HG03457 (cell line): ENCODE measurements at regions not wholly inside any gene's neighbourhood (a gene's known extent, or its start where the extent isn't known, plus 50 kb on each side); places are given as distances from the start of the nearest gene placed in this dataset.
"Not testable (repeated sequence)": the region's sequence is repeated elsewhere in the genome, so short reads cannot be mapped to it uniquely, and the experiment has no call there.

Experiments used
- ATAC-seq: cut with Tn5 transposase; IDR thresholded peaks from one replicate; pipeline ENCODE4 v1.9.1; 2021; ENCODE audit warnings: moderate number of reproducible peaks; ENCODE audit not compliant: unreplicated experiment

DNA sequence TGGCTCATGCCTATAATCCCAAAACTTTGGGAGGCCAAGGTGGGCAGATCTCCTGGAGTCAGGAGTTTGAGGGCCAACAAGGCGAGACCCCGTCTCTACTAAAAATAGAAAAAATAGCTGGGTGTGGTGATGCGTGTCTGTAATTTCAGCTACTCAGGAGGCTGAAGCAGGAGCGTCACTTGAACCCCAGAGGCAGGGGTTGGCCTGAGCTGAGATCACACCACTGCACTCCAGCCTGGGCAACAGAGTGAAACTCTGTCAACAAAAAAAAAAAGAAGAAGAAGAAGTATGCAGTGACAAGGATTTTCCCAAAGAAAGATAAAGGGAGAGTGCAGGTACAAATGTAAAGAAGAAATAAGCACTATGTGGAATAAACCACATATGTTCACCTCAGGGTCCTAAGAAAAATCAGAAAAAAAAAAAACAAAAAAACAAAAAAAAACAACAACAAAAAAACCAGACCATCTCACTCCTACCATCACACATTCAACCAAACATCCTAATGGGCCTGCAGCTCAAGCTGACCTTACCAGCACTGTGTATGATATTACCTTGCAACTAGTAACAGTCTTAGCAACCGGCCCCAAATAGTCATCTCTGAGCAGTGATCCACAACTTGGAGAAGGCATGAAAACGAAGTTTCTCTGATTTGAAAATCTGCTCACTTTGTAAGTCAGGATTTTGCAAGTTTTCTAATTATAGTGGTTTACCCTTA is 296.7 kb upstream of the PROK2 start:
- no peak for ATAC-seq

GRCh38 chr3:72080800-72081199 is 295.9 kb upstream of the PROK2 start:
- no peak for ATAC-seq

DNA sequence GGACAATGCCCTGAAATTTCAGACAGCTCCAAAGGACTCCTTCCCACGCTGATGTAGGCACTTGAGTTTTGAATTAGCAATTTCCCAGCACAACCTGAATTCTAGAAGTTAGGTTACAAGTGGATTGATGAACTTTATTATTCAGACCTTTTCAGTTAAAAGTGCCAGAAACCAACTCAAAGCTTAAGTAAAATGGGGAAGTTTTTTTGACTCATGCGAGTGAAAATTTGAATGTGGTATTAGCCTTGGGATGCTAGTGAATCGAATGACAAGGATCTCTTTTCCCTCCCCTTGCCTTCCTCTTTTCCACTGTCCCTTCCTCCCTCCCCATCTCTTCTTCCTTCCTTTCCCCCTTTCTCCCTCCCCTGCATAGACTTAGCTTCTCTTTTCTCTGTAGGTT is 295.1 kb upstream of the PROK2 start:
- no peak for ATAC-seq

GRCh38 chr3:72079369-72079872 is 294.5 kb upstream of the PROK2 start:
- no peak for ATAC-seq

- ATAC-seq: no peak
These were observed 293.9 kb upstream of the PROK2 start for GRCh38 chr3:72078676-72079368.

GRCh38 chr3:72077473-72078259 is 292.7 kb upstream of the PROK2 start:
- ATAC-seq: peak; percentile 36

DNA sequence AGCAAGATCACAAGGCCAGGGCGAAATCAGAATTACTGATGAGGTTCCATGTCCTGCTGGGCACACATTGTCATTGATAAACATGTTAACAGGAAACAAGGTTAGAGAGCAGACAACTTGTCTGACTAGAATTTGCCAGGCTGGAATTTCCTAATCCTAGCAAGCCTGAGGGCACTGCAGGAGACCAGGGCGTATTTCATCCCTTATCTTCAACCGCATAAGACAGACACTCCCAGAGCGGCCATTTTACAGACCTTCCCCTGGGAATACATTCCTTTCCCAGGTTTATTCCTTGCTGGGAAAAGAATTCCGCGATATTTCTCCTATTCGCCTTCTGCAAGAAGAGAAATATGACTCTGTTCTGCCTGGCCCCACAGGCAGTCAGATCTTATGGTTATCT is 290.9 kb upstream of the PROK2 start:
- not testable (repeated sequence) for ATAC-seq

- ATAC-seq: no peak
These were observed 286.7 kb upstream of the PROK2 start for GRCh38 chr3:72071624-72072023.

GRCh38 chr3:72070005-72070404 is 285.1 kb upstream of the PROK2 start:
- no peak for ATAC-seq

DNA sequence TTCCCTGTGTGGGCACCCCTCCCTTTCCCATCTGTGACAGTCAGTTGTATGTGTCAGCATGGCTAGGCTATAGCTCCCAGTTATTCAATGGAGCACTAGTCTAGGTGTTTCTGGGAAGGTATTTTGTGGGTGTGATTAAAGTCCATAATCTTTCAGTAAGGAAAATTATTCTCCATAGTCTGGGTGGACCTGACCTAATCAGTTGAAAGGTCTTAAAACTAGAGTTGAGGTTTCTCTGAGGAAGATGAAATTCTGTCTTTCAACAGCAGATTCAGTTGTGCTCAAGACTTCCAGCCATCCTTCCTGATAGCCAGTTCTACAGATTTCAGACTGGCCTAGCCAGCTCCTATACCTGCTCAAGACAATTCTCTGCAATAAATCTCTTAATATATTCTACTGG is 284.6 kb upstream of the PROK2 start:
- ATAC-seq: no peak

GRCh38 chr3:72068621-72069020 is 283.7 kb upstream of the PROK2 start:
- no peak for ATAC-seq

GRCh38 chr3:72067721-72068120 is 282.8 kb upstream of the PROK2 start:
- ATAC-seq: no peak

DNA sequence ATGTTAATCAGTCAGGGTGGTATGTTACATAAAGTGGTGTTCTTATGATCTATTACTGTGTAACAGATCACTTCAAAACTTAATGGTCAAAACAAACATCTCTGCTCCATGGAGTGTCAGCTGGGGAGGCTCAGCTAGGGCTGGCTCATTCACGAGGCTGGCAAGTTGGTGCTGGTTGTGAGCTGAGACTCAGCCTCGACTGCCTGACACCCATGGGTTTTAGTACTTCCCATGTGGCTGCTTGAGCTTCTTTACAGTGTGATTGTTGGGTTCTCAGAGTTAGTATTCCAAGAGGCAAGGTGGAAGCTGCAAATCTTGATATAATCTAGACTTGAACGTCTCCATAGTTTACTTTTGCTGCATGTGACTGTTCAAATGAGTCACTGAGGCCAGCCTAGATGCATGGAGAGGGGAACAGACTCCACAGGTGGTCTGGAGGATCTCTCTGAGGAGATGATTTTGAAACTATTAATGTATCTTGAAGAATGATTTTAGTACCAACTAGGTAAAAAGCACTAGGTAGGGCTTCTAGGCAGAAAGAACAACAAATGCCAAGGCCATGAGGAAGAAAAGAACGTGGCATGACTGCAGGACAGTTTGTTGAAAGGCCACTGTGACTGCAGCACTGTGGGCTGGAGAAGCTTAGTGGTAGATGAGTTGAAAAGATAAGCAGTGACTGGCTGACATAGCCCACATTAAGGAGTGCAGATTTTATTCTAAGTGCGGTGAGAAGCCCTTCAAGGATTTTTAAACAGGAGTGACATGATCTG is 281.1 kb upstream of the PROK2 start:
- ATAC-seq: no peak

GRCh38 chr3:72065236-72065635 is 280.3 kb upstream of the PROK2 start:
- ATAC-seq: no peak

GRCh38 chr3:72064727-72065126 is 279.8 kb upstream of the PROK2 start:
- not testable (repeated sequence) for ATAC-seq

GRCh38 chr3:72062017-72062416 is 277.1 kb upstream of the PROK2 start:
- ATAC-seq: no peak

GRCh38 chr3:72060447-72061034 is 275.6 kb upstream of the PROK2 start:
- no peak for ATAC-seq

DNA sequence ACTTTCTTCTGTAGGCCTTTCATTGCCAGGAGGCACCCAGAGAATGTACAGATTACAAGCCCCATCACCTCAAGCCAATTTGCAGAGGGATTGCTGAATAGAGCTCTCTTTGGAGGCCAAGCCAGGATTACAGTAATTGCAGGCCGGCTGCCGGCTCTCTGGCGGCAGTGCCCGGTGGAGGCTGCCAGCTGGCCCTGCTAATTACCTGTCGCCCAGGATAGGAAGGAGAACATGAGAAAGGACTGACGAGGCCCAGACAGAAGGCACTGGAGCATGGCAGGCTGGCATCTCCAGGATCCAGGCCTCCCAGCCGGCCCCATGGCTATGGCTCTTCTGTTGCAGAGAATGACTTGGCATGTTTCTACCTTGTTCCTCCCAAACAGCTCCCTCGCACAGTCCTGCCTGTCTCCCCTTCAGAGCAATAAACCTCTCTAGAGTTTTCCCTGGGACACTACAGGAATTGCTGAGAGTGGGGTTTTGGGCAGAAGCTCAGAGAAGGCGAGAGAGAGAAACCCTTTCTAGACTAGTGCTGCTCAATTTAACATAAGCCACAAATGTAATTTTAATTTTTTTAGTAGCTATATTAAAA is 273.6 kb upstream of the PROK2 start:
- no peak for ATAC-seq

GRCh38 chr3:72055436-72055835 is 270.5 kb upstream of the PROK2 start:
- no peak for ATAC-seq

DNA sequence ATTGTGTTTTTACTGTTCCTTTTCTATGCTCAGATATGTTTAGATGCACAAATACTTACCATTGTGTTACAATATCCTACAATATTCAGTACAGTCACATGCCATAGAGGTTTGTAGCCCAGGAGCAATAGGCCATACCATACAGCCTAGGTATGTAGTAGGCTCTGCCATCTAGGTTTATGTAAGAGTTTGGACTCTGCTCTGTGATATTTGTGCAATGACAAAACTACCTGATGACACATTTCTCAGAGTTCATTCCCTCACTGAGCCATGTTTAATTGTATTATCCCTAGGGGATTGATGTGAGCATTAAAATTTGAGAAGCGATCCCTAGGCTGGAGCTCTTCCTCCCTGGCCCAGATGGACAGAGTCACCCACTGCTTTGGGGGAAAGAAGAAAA is 270.0 kb upstream of the PROK2 start:
- ATAC-seq: no peak
